Kidney (tissue), 13 donors: ENCODE measurements at regions not wholly inside any gene's neighbourhood (a gene's known extent, or its start where the extent isn't known, plus 50 kb on each side); places are given as distances from the start of the nearest gene placed in this dataset.

ENCODE experiments used
- DNase-seq, 5 donors: peaks; one replicate each; pipeline ENCODE4 v3.0.0-alpha.2; 2013 to 2020
- FAIRE-seq: peaks from 2 replicates; lab custom pipeline; 2012; peaks lifted over from hg19 to GRCh38; lab: Jason Lieb, UNC
- H3K27ac ChIP-seq, 2 donors: one replicate each; pipeline ENCODE4 v1.7.0; 2013; ENCODE audit warnings: low read depth in 2 of 2, low read length in 2 of 2, inconsistent platforms in 1 of 2
- H3K27me3 ChIP-seq: one replicate; pipeline ENCODE4 v1.7.1; 2013; ENCODE audit warnings: low read length, inconsistent platforms; ENCODE audit not compliant: control insufficient read depth, insufficient read depth
- H3K36me3 ChIP-seq, 3 donors: one replicate each; pipeline versions ENCODE4 v1.7.0 to v1.7.1; 2013; ENCODE audit warnings: low read length in 3 of 3, control low read depth in 1 of 3, inconsistent platforms in 1 of 3; ENCODE audit not compliant: insufficient read depth in 3 of 3, control insufficient read depth in 2 of 3
- H3K4me1 ChIP-seq, 3 donors: one replicate each; pipeline versions ENCODE4 v1.7.0 to v1.7.1; 2013; ENCODE audit warnings: low read length in 3 of 3, inconsistent platforms in 1 of 3, low read depth in 1 of 3; ENCODE audit not compliant: control insufficient read depth in 2 of 3, insufficient read depth in 2 of 3
- H3K4me3 ChIP-seq, 3 donors: one replicate each; pipeline versions ENCODE4 v1.7.0 to v1.8.1; 2013; ENCODE audit warnings: low read length in 3 of 3, control low read depth in 1 of 3, inconsistent platforms in 1 of 3
- H3K9ac ChIP-seq, 3 donors: one replicate each; pipeline versions ENCODE4 v1.7.0 to v1.7.1; 2013; ENCODE audit warnings: low read length in 3 of 3, control low read depth in 1 of 3, inconsistent platforms in 1 of 3
- H3K9me3 ChIP-seq, 3 donors: one replicate each; pipeline versions ENCODE4 v1.7.0 to v1.7.1; 2013; ENCODE audit warnings: low read length in 3 of 3, control low read depth in 1 of 3, inconsistent platforms in 1 of 3; ENCODE audit not compliant: control insufficient read depth in 2 of 3, insufficient read depth in 1 of 3
- intact Hi-C: fragments of 100-400 bp; cut with DNase I; formaldehyde crosslinking; loops from one replicate; pipeline ENCODE4 v1.11.1; 2022
- TF ChIP-seq, protein P1 (sequence below): IDR thresholded peaks from 3 replicates; pipeline ENCODE4 v1.5.1; 2012; ENCODE audit warnings: mild to moderate bottlenecking, moderate library complexity, borderline replicate concordance; ENCODE audit not compliant: insufficient read depth; ENCODE audit errors: extremely low read depth
- donor health status: control.
- donor health status: control.
- donor health status: control.
- donor health status: control.
- donor health status: control.
- donor health status: DM: yes; HTN: yes; CAD: no.
- donor health status: Normal renal cell carcinoma (clear cell type).

DNA sequence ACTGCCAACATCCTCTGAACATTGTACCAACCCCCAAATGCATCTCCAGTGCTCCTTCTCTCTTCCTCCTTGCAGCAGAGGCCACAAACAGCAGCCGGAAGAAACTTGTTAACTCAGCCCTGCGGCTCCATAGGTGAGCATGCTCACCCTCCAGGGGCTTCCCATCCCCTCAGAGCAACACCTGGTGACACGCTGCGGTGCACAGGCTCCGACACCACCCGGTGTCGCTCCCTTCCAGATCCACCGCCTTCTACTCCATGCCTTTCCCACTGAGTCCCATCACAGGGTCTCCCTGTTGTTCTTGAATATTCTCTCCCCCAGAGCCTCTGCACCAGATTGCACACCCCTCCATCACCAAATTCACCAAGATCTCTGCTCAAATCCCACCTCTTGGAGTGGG lies 171.5 kb upstream of the FHL2 start:
- H3K9me3 ChIP-seq: no peaks in the 10 kb centered on the region
- H3K27ac ChIP-seq: no peak overlapping the region
- no peak for FAIRE-seq
- peaks cover 0 to 6% (median 0%) of the 10 kb centered on the region in 3 donors for H3K4me1 ChIP-seq
- H3K36me3 ChIP-seq: no peaks in the 10 kb centered on the region
- H3K4me3 ChIP-seq: no peak overlapping the region
- intact Hi-C loops: no loop called here
- no peak overlapping the region for H3K9ac ChIP-seq
- TF ChIP-seq, protein P1, sequence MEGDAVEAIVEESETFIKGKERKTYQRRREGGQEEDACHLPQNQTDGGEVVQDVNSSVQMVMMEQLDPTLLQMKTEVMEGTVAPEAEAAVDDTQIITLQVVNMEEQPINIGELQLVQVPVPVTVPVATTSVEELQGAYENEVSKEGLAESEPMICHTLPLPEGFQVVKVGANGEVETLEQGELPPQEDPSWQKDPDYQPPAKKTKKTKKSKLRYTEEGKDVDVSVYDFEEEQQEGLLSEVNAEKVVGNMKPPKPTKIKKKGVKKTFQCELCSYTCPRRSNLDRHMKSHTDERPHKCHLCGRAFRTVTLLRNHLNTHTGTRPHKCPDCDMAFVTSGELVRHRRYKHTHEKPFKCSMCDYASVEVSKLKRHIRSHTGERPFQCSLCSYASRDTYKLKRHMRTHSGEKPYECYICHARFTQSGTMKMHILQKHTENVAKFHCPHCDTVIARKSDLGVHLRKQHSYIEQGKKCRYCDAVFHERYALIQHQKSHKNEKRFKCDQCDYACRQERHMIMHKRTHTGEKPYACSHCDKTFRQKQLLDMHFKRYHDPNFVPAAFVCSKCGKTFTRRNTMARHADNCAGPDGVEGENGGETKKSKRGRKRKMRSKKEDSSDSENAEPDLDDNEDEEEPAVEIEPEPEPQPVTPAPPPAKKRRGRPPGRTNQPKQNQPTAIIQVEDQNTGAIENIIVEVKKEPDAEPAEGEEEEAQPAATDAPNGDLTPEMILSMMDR: no peak
- no peak for DNase-seq
- H3K27me3 ChIP-seq: no peaks in the 10 kb centered on the region

DNA sequence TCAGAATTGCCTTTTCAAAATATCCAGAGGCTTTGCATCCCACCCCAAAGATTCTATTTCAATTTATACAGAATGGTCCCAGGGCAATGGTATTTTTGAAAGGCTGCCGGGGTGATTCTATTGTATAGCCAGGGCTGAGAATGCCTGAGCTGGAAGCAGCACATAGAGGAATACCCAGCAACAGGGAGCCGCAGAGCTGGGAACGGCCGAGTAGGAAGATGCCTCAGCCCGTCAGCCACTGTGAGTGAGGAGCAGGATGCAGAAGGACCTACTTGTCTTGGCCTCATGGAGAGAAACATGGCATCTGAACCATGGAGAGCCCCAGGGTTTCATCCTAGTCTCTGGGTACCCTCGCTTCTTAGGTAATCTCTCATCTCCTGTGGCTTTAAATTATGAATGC lies 170.8 kb upstream of the FHL2 start:
- Histone ChIP-seq H3K4me3 (no peak overlapping the region), H3K9ac (no peak overlapping the region), H3K9me3 (no peaks in the 10 kb centered on the region), H3K27me3 (no peaks in the 10 kb centered on the region), H3K4me1 (peaks cover 0 to 6% (median 0%) of the 10 kb centered on the region in 3 donors), H3K36me3 (no peaks in the 10 kb centered on the region), H3K27ac (no peak overlapping the region)
- DNase-seq (no peak), FAIRE-seq (no peak)
- TF ChIP-seq, protein P1: no peak
- intact Hi-C loops: no loop called here

DNA sequence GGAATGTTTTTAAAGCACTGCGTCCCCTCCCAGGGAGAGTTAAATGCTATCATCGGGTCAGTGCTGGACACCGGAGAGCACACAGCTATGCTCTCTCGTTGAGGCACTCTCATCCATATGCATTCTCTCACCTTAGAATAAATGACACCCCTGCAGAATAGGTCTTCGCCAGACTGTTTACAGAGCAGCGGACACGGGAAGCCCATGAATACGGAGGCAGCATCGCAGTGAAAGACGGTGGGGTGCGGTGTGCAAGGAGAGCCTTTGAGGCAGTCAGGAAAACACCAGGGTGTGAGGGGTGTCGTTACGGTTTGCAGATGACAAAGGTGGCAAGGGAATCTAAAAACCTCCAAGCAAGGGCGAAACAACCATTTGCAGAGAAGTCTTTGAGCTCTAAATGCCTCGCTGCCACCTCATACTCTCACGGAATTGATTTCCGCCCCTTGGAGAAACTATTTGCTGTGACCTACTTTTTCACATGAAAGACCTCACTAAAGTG lies 169.2 kb upstream of the FHL2 start:
- H3K36me3 ChIP-seq: no peaks in the 10 kb centered on the region
- no peaks in the 10 kb centered on the region for H3K9me3 ChIP-seq
- no peak for FAIRE-seq
- H3K4me1 ChIP-seq: peaks cover 0 to 6% (median 0%) of the 10 kb centered on the region in 3 donors
- peak in 2 of 5 donors; percentile 27 to 38 for DNase-seq
- no peak overlapping the region for H3K9ac ChIP-seq
- H3K27ac ChIP-seq: no peak overlapping the region
- H3K4me3 ChIP-seq: peak overlapping the region in 2 of 3 donors; percentile 7 to 29
- no peaks in the 10 kb centered on the region for H3K27me3 ChIP-seq
- intact Hi-C loops: no loop called here
- TF ChIP-seq, protein P1: no peak
